NCI-H2107 treated with DMSO at 0.1 percent for 48 hours (cell line): ENCODE measurements at regions not wholly inside any gene's neighbourhood (a gene's known extent, or its start where the extent isn't known, plus 50 kb on each side); places are given as distances from the start of the nearest gene placed in this dataset.
"Not testable (repeated sequence)": the region's sequence is repeated elsewhere in the genome, so short reads cannot be mapped to it uniquely, and the experiment has no call there.

Experiments
- DNase-seq: peaks from one replicate; lab custom pipeline; 2025; ENCODE audit not compliant: unreplicated experiment; lab: John Stamatoyannopoulos, UW

DNA sequence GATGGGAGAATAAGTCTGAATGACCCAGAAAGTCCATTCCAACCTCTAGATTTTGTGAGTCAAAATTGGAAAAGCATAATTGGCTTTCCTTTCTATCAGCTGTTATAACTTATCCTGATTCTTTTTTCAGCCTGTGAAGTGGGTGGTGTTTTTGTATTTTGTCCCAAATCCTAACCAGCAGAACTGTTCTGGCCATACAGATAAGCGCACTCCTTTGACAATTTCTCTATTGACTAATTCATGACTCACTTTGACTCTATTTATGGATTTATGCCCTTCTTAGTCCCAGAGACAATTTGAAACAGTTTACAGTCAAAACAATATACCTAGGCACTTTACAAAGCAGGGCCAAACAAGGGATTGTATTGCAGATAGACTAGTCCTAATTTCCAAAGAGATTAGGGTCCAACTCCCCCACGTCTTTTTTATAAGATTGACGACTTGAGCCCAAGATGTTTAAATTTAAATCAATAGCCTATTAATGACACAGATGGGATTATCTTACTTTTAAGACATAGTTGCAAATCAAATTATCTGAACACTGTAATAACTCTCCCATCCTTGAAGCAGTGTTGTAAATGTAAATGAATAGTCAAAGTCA lies 301.7 kb upstream of the SEMA6A start:
- no peak for DNase-seq

DNA sequence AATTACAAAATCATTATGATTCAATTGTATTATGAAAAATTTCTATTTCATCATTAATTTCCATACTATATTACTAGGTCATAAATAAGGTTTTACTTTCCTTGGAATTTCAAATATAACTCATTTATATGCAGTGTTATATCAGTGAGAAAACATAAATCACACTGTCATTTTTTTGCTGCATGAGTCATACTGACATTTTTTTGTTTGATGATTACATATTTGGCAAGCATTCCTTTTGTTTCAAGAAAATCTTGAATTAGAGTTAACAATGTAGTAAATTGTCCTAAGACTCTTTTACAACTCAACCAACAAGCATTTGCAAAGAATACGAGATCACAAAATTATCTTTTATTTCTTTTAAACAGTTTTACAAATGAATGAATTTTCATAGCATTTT lies 298.4 kb upstream of the SEMA6A start:
- DNase-seq: no peak

DNA sequence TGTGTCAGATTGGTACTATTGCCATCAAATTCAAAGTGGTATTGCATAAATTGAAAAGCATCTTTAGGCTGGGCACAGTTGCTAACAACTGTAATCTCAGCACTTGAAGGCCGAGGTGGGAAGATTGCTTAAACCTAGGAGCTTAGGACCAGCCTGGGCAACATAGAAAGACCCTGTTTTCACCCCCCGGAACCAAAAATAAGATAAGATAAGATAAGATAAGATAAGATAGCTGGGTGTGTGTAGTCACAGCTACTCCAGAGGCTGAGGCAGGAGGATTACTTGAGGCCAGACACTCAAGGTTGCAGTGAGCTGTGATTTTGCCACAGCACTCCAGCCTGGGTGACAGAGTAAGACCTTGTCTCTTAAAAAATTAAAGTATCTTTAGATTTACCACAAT lies 297.9 kb upstream of the SEMA6A start:
- no peak for DNase-seq

- not testable (repeated sequence) for DNase-seq
Observed at GRCh38 chr5:116867825-116868224, 293.2 kb upstream of the SEMA6A start.

- DNase-seq: no peak
Observed at GRCh38 chr5:116865651-116866050, 291.0 kb upstream of the SEMA6A start.

DNA sequence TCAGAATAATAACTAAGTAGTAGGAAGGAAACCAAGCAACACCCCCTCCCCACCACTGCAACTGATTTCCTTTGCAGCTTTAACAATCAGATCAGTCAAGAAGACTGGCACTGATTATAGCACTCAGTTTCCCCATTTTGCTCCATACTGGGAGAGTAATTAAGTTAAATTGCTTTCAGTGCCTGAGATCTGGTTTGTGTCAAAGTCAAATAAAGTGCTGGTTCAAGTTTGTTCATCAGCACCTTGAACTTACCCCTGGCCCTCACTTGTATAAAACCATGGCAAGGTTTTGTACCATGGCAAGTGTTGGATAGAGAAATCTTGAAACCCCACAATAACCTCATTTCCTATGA lies 290.2 kb upstream of the SEMA6A start:
- no peak for DNase-seq

DNA sequence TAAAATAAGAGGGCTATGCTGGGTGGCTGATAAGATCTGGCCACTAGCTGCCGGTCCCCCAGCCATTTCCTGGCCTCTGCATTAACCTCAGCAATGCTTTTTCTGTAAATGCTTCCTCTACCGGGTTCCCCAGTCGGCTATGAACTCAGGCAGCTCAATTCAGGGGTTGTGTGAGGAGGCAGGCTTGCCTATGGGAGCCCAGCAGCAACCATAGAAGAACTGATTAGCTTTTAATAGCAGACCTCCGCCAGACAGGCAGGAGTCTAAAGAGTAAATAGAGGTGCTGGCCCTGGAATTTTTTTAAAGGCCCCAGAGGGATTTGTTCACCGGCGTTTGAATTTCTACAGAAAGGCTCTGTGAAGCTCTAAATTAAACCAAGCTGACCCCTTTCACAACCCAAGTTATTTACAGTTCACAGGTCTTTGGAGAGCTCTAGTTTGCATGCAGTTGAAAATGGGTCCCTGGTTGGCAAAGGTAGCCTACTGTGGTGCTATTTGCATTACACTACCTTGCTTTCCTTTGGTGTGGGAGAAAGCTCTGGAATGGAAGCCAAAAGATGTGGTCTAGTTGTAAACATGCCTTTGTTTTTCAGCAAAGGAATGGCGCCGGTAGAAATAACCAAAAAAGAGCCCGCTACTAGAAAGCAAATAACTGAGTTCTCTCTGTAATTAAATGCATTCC lies 289.7 kb upstream of the SEMA6A start:
- DNase-seq: no peak

GRCh38 chr5:116862632-116863455 lies 288.2 kb upstream of the SEMA6A start:
- no peak for DNase-seq

- no peak for DNase-seq
Observed at GRCh38 chr5:116861666-116862065, 287.0 kb upstream of the SEMA6A start.

DNA sequence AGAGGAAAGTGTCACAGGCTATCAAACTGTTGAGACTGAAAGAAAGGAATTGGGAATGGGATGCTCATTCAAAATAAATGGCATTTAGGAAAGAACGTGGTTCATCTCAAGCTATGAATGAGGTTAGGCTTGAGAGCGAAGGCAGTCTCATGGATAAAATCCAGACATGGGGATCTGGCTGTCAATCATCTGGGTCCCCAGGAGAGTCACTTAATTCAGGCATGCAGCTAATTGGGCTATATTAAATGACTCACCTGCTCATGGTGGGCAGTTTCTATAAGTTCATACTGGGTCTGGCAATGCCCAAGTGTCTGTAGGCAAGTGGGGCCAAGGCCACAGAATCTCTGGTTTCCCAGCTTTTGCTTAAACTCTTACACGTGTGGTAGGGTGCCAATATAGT lies 286.5 kb upstream of the SEMA6A start:
- DNase-seq: no peak

DNA sequence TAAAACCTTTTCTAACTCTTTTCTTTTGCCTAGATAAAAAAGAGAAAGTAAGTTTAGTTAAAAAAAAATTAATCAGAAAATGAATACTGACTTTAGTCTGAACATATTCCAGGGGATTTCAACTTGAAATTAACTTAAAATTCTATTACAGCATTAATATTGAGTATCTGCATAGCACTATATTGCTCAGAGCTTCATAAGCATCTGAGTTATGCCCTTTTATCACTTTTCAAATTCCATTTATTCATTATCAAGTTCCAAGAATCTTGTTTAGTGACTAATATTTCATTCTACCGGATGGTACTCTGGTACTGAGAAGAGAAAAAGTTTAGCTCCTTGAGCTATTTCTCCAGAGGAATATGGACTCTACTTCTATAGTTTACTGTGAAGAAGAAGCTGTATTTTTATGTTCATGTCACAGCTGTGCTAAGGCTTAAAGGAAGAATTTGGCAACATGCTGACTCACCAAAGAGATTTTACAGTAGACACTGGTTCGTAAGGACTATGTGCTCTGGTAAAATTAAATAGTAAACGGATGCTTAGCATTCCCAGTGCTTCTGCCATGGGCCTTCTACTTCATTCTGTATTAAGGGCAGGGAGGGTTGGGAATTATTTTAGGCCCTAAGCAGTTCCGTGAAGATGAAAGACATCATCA lies 285.2 kb upstream of the SEMA6A start:
- no peak for DNase-seq

DNA sequence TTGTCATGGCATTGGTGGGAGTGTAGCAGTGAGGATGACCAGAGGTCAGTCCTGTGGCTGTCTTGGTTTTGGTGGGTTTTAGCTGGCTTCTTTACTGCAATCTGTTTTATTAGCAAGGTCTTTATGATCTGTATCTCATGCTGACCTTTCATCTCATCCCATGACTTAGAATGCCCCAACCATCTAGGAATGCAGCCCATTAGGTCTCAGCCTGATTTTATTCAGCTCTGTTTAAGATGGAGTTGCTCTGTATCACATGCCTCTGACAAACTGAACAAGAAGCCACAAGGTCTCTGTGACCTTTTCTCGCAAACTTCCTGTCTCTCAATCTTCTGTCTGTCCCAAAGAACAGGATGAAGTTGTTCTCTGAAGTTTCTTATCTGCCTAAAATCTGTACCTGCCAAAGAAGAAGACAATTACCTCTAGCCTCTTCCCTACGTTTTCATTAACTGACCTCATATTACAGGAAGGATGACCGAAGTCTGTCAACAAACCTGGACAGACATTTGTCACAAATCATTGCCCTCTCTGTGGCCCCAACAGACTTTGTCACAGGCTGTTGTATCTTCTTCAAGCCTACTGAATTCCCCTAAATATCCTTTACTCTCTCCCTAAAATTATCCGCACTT lies 284.2 kb upstream of the SEMA6A start:
- DNase-seq: no peak

GRCh38 chr5:116858020-116858419 lies 283.4 kb upstream of the SEMA6A start:
- DNase-seq: not testable (repeated sequence)

- DNase-seq: no peak
Observed at GRCh38 chr5:116856271-116856670, 281.6 kb upstream of the SEMA6A start.

- DNase-seq: no peak
Observed at GRCh38 chr5:116853992-116854391, 279.4 kb upstream of the SEMA6A start.

- DNase-seq: no peak
Observed at GRCh38 chr5:116848954-116849581, 274.4 kb upstream of the SEMA6A start.

DNA sequence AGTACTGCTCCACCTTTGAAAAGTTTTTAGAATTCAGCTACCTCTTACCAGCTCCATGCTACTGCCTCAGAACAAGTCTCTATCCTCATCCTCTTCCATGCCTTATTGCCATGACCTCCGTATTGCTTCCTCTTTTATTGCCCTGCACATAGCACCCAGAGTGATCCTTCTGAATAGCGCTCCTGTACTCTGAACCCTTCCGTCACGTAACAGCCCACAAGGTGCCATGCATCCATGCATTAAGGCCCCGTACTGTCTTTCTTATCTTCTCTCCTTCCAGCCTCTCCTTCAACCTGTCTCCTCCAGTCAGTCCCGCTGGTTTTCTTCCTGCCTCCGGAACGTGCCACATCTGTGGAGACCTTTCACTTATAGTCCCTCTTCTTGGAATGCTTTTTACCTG lies 273.3 kb upstream of the SEMA6A start:
- DNase-seq: no peak

GRCh38 chr5:116844015-116844414 lies 269.4 kb upstream of the SEMA6A start:
- no peak for DNase-seq

DNA sequence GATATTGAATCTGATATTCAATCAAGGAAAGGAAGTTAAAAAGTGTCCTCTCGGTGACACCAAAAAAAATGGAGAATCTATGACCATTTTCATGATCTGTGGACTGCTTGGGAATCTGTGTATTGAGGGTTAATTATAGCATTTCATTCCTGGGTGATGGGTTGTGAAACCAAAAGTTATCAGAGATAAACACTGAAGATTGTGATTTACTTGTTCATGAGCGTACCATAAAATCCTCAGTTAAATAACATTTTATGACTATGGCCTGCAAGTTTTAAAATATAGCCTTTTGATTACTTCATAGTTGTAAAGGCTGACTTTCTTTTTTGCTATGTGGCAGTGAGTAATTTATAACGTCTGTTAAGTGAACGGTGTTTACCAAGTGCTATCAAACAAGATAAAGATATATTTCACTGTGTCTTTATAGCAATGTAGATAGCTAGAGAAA lies 267.9 kb upstream of the SEMA6A start:
- DNase-seq: no peak

GRCh38 chr5:116841734-116842133 lies 267.1 kb upstream of the SEMA6A start:
- no peak for DNase-seq
